RPMI8226 (cell line): ENCODE measurements at regions not wholly inside any gene's neighbourhood (a gene's known extent, or its start where the extent isn't known, plus 50 kb on each side); places are given as distances from the start of the nearest gene placed in this dataset.
"Not testable (repeated sequence)": the region's sequence is repeated elsewhere in the genome, so short reads cannot be mapped to it uniquely, and the experiment has no call there.

Source experiments
- DNase-seq: peaks from one replicate; pipeline ENCODE4 v3.0.0-alpha.2; 2015

DNA sequence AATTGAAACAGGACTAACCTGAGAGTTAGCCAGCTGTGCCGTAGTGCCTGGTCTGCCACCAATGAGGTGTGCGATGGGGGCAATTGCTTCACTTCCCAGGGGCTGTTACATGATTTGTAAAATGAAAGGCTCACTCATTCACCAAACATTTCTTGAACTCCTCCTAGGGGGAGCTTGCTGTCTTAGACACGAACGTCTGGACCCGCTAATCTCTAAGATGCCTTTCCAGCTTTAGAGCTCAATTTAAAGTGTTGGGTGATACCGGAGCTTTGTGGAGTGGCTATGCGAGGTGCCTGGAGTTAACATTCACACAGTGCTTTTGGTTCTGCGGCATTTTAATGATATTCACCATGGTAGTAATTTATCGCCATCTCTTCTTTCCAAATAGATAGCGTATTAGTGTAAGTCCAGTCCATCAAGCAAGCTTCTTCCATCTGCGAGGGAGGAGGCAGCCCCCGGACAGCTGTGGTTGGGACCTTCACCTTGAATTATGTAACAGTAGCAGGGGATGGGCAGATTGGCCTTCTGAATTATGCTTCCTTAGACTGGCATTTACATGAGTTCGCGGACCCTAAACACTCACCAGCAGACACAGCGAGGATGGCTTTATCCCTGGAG, 179.9 kb downstream of the ADSS2 start:
- DNase-seq, result no peak

DNA sequence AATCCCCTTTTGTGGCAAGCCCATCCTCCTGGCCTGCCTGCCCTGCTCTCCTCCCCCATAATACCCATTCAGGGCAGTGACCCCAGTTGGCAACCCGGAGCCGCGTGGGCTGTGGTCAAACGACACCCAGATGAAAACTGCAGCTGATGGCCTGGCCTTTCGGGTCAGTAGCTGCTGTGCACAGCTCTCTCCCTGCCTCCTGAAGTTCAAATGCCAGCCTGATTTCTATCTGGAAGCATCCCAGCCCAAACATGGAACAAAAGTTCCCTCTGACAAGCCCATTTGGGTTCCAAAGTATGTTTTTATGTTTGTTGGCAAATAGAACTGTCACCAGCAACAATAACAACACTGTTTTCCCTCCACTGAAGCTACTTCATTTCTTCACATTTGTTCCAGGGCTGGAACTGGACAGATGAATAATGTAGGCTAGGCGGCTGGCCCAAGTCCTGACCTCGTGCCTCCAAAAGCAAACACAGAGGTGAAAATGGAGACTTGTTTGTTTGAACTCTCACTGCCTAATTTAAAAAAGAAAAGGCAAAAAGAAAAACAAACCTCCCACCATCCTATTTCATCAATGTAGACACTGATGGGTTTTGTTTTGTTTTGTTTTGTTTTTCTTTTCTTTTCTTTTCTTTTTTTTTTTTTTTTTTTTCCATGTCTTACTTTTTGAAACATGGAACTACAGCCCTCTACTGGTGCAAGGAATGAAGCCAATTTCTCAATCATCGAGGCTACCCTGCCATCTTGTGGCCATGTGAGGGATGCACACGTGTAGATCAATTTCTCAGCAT, 179.0 kb downstream of the ADSS2 start:
- peak; percentile 81 for DNase-seq

DNA sequence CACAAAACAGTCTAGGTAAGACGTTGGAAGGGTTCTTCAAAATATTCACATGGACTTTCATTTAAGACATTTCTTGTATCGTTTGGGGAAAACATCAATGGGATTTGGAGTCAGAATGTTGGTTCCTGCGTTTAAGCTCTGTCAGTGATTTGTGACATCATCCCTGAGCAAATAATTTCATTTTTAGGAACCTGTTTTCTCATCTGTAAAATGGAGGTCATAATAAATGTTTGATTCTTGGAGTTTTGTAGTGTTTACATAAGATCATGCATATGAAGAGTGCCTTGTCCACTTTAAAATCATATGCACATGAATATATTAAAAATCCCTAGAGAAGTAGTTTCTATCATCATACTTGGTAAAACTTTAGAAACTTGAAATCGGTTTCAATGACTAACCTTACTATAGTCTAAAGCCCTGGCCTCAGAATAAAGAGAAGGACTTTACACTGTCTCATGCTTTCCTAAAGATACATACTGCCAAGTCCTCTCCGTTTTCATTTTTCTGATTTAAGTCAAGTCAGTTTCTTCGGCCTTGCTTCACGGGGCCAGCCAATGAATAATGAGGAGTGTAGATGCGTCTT, 178.4 kb downstream of the ADSS2 start:
- no peak for DNase-seq

DNA sequence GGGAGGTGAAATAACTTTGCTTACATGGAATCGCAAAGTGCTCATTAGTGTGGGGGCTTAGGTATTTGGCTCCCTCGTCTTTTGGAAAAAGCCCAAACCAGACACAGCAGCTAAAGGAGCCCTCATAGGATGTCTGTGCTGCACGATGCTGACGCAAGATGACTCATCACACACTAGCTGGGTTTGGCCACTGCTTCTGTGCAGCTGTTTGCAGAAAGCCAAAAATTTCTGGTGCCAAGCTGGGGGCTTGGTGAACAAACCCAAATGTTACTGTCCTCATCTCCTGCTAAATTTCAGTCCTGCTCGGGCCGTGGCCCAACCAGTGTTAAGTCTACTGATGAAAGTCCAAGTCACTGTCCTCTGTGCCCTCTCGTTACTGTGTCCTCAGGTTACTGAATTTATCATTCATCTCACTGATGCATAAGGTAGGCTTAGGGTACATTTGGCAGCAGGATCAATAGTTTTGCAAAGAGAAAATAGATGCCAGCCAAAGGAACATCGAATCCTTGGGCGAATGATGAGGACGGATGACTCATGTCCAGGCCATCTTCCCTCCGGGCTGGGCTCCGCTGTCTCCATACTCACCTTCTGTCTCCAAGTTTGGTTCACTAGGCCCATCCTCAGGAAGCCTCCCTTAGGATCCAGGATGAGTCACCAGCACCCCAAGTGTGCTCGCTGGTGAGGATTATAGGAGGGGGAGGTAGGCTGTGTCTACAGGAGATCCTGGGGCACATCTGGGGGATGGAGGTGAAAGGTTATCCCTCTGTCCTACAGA, 177.7 kb downstream of the ADSS2 start:
- DNase-seq, result peak; percentile 44

DNA sequence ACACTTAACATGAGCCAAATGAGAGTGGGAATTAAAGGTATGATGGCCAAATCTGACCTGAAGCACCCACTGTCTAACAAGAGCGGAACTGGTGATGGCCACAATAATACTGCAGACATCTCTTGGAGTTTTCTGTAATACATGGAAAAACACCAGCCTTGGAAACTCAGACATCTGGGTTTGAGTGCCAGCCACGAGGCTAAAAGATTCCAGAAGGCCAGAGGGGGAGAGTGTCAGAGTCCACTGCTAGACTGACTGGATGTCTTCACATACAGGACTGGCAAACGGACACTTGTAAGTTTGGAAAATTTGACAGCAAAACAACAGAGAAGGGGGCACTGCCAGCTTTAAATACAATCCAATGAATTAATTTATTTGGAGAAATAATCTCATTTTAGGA, 175.1 kb downstream of the ADSS2 start:
- DNase-seq, result no peak

DNA sequence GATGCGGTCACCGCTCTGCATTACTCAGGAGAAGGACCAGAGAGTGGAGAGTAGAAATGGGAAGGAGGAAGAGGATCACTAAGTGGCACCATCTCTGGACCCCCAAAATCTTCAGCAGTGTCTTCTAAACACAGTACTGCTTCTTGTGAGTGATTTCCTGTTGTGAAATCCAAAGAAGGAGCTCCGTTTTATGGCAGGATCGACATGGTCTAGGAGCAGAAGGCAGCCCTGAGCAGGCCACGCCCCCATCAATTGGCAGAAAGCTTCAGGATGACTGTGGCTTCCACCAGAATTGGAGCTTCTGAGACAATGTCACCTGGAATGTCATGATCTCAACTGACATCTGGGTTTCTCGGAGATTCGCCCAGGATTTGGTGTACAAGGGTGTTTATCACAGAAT, 171.5 kb downstream of the ADSS2 start:
- no peak for DNase-seq

DNA sequence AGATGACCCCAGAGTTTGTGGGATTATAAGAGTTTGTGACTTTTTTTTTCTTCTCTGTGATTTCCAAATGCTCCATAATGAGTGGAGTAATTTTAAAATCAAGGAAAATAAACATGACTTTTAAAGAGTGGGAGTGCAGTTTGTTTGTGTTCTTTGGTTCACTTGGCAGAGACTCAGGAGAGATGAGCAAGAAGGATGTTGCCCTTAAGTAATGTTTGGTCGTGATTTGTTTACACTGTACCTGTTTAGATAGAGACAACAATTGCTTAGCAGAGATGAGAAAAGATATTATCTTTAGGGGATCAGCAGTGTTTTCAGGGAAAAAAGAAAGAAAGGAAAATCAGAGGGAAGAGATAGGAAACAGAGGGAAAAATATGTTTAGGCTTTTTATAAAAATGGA, 170.8 kb downstream of the ADSS2 start:
- no peak for DNase-seq

DNA sequence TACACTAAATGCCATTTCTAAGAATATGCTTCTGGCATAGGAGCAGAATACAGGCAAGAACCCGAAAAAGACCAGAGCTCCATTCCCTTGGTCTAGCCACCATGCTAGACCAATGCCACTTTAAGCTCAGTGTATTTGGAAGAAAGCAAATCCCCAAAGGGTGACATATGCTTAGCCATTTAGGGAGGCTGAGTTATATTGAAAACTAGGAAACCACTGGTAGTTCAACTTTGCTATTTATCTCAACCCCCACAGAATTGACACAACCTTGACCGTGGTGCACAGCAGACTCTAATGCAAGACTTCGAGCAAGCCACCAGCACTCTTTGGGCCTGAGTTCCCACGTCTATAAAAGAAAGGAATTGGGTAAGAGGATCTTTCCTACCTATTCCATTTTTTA, 167.9 kb downstream of the ADSS2 start:
- no peak for DNase-seq

DNA sequence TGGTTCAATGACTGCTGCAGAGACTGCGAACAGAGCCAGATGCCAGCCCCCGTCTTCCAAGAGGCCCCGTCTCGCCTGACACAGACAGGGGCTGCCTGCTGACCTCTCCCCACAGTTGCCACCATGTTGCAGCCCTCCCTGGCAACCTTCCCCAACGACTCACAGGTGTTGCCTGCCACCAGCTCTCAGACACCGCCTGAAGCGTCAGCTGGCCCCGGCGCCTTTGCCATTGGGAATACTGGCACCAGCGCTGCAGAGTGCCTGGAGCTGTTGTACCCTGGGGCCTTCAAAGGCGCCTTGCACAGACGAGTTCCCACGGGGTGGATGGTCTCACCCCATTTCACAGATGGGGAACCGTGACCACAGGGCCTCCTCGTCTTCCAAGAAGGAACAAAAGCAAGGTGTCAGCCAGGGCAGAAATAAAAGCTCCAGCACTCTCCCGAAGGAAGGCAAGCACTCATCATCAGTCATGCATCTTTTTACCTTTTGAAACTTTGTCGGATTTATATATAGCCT, 167.0 kb downstream of the ADSS2 start:
- DNase-seq, result no peak

DNA sequence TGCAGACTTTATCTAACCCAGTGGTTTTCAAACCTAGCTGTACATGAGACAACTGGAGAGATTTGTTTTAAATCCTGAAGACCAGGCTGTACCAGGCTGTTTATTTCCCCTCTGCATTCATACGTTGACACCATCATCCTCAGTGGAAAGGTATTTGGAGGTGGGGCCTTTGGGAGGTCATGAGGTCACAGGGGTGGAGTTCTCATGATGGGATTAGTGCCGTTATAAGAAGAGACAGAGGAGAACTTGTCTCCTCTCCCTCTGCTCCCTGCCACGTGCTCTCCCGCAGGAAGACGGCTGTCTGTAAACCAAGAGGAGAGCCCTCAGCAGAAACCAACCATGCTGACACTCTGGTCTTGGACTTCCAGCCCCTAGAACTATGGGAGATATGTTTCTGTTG, 165.4 kb downstream of the ADSS2 start:
- no peak for DNase-seq

DNA sequence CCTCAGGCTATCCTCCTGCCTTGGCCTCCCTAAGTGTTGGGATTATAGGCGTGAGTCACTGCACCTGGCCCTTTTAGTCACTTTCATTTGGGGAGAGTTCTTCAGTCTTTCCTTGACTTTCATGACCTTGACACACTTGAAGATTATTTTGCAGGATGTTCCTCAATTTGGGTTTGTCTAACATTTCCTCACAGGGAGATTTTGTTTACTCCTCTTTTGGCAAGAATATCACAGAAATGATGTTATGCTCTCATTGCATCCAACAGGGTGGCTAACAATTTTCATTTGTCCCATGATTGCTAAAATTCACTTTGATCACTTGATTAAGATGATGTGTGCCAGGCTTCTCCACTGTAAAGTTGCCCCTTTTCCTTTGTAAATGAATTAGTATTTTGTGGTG, 164.0 kb downstream of the ADSS2 start:
- no peak for DNase-seq

DNA sequence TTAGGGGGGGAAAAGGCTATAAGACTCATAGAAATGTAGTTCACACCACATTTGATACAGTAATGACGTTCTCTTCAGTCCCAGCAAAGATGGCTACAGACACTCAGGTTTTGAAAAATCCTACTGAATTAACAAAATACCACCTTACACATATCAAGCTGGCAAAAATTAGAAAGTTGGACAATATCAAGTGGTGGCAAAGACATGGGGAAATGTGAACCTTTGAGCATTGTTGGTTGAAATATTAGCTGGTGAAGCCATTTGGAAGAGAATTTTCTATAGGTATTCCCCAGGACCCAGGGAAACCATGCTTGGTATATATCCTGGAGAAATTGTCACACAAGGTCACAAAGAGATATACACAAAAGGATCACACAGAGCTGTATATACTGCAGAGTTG, 163.0 kb downstream of the ADSS2 start:
- DNase-seq, result no peak

DNA sequence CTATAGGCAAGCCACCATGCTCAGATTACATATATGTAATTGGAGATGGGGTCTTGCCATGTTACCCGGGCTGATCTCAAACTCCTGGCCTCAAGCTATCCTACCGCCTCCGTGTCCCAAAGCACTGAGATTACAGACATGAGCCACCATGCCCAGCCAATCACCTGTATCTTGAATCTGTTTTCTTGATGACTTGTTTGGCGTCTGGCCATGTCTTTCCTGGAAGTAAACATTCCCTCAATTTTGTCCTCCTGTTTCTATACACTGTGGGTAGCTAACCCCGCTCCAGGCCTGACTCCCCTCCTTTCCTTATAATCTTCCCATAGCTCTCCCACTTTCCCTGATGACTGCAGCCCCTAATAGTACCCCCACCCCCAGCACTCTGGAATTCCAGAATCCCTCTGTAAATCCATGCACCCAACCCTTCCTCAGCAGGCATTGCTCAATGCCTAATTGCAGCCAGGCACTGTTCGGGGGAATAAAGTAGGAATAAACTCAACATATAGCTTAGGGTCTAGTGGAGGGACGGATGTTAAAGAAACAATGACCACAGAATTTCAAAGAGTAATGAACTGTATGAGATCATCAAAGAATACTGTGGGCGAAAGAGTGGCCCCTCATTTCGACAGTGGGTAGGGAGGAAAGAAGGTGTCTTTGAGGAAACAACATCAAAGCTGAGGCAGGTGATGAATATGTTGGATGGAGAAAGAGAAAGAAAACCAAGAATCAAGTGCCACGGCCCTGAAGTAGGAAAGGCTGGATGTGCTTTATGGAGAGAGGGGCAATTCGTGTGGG, 161.5 kb downstream of the ADSS2 start:
- DNase-seq, result no peak

DNA sequence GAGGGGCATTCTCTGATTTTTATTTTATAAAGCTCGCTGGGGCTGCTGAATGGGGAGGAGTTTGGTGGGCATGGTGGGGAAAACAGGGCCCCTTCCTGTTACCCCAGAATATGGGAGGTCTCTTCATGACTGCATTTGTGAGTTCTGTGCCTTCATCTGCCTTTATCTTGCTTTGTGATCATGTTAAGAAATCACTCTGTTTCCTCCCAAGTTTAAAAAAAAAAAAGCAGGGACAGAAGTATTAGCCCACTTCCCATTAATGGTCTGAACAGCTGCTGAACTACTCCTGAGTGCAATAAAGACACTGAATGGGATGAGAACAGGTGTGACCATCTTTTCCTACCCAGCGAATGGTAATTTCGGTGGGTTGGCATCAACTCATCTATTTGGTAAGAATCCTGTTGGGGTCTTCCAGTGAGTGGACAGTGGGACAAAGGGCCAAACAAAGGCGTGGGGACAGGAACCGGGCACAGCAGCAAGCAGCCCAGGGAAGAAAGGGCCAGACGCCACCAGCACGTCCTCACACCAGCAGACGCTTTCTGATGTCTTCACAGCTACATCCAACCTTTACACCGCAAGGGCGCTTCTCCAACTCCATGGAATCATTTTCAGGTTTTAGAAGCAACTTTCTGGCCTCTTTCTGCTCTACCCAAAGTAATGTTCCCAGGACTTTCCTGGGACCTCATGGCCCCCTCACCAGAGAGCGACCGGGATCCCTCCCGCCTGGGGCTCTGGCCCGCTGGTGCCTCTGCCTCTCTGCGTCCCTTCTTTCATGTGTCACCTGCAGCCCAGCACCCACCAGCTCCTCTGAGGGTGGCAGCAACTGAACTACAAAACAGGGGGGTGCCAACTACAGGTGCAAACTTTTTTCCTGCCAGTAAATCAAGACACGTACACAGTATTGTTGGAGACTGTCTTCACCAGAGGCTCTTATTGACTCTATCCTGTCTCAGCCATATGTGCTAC, 160.2 kb downstream of the ADSS2 start:
- no peak for DNase-seq

DNA sequence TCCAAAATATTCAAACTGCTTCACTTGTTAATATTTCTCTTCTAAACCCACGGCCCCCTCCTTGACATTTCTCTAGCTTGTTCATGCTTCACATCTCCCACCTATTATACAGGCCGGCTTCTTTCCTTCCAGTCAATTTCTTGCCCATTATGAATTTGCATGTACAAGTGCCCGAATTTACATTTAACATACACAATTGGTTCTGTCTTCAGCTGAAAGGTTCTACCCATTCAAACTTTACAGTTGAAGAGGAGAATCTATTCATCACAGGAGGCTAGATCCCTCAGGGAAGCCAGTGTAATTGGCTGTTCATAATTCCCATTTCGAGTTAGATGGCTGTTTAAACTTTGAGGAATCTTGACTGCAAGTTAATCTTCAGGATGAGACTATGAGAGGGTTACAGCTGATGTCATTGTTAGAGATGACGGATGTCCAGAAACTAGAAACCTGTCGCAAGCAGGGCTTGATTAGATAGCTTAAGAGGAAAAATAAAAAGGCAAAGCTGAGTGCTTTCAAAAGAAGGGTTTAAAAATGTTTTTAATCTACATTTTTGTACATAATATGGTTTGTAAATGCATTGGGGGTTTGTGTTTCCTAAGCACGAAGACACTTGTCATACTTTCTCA, 157.0 kb downstream of the ADSS2 start:
- DNase-seq, result no peak

DNA sequence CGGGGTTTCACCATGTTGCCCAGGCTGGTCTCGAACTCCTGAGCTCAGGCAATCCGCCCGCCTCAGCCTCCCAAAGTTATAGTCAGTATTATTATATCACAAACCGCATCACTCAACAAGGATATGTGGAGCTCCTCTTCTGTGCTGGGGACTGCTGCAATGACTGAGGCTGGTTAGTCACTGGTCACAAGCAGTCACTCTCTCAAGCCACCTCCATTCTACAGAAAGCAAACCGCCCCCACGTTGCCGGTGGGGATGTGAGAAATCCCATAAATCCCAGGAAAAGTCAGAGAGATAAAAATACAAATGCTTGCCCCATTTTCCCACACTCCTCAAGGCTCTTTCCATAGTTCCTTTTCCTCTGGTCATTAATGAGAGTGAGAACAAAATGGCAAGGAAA, 155.7 kb downstream of the ADSS2 start:
- DNase-seq, result no peak

DNA sequence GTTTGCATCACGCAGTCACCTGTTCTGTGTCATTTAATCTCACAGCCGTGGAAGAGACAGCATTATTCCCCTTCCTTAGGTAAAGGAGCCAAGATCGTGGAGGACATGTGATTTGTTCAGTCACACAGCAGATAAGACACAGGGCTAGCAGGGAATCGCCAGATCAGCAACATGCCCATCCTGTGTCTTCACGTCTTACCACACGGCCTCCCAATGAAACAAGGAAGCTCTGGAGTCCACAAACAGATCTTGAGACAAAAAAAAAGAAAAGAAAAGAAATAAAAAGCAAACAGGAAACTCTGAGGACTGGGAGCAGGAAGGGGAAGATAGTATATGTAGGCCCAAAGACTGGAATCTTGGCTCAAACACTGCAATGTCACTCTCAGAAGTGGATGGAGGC, 155.3 kb downstream of the ADSS2 start:
- DNase-seq, result no peak

DNA sequence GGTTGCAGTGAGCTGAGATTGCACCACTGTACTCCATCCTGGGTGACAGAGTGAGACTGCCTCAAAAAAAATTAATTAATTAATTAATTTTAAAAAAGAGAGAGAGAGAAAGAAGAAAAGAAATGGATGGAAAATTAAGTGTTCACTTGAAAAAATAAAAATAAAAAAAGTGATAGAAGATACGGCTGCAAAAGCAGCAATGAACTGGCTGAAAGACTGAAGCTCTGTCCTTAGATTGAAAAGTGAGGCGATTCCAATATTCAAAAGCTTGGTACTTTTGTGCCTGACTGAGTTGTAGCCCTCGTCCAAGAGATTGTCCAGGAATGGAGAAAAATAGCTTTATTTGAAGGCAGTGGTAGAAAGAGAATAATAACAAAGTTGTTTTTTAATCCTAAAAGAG, 154.6 kb downstream of the ADSS2 start:
- DNase-seq, result no peak

DNA sequence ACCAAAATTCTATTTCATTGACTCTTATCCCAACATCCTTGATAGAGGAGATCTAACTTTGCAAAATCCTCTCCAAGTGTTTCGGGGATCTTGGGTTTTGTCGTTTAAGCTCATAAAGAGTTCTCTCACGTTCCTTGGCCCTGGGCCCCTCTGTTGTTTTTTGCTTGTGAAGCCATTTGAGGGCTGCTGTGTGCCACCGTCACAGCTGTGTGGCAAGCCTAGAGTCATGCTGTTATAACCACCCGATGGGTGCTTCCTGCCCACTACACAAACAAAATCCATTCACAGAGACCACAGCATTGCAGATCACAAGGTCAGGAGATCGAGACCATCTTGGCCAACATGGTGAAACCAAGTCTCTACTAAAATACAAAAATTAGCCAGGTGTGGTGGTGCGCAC, 154.1 kb downstream of the ADSS2 start:
- DNase-seq, result no peak

DNA sequence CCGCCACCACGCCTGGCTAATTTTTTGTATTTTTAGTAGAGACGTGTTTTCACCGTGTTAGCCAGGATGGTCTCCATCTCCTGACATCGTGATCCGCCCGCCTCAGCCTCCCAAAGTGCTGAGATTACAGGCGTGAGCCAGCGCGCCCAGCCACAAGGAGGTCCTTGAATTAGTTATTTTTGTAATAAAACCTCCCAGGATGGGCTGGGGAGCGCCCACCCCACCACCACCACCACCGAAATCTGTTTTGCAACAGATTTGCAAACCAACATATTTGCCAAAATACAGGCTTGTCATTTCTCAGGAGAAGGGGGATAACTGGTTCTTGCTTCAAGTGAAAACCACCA, 151.7 kb downstream of the ADSS2 start:
- DNase-seq, result not testable (repeated sequence)

DNA sequence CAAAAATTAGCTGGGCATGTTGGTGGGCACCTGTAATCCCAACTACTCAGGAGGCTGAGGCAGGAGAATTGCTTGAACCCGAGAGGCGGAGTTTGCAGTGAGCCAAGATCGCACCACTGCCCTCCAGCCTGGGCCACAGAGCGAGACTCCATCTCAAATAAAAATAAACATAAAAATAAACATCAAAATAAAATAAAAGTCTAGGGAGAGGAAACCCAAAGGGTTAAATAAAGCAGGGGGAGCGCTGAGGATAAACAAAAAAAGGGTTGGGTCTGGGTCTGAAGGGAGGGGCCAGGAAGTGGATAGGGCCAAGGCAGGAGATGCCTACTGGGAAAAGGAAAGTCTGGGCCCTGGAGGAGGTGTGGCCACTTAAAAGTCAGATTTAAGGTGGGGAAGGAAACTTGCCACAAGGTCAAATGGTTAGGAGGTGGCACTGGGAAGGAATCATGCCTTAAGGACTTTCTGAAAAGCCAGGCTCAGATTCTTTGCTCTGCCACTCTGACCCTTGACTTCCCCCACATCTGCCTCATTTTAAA, 150.0 kb downstream of the ADSS2 start:
- no peak for DNase-seq
